ENCODE measurements at regions not wholly inside any gene's neighbourhood (a gene's known extent, or its start where the extent isn't known, plus 50 kb on each side); places are given as distances from the start of the nearest gene placed in this dataset.

- ChIA-PET CTCF (ENCODE audit: low intra/inter-chr PET ratio) (no interaction called here), POLR2A (no interaction called here)
- ATAC-seq (no peak), FAIRE-seq (no peak), DNase-seq (ENCODE audit: extremely low read depth in 1 of 4, low spot score in 3 of 4) (no peak)
- WGBS (ENCODE audit: insufficient coverage, low coverage, missing lambda C conversion rate), result 0% methylated on average over 3 of the region's 3 CpGs
- no peak overlapping the region for H3K4me3 ChIP-seq
- no peak overlapping the region for H2AFZ ChIP-seq (ENCODE audit: low read depth, low read length)
- BruUV-seq (replicated peaks), result no TSS peak
- no peaks in the 10 kb centered on the region for H3K79me2 ChIP-seq (ENCODE audit: control insufficient read depth, insufficient read depth, low read length)
- H3K9me3 ChIP-seq (replicated peaks; ENCODE audit: control insufficient read depth, insufficient read depth, low read depth, low read length), result no peaks in the 10 kb centered on the region
- no peak overlapping the region for H3K27ac ChIP-seq (ENCODE audit: extremely low read depth, low read depth, low read length)
- H3K36me3 ChIP-seq (ENCODE audit: control insufficient read depth, insufficient read depth, low read length), result no peaks in the 10 kb centered on the region
- H3K4me2 ChIP-seq (ENCODE audit: insufficient read depth, low read length), result no peak overlapping the region
- peaks cover 9% of the 10 kb centered on the region for H4K20me1 ChIP-seq (replicated peaks; ENCODE audit: control insufficient read depth, insufficient read depth, low read length)
- H3K9ac ChIP-seq (ENCODE audit: insufficient read depth in 1 of 2, low read depth in 2 of 2, low read length in 2 of 2), result no peak overlapping the region
- TF ChIP-seq FOXJ3 (CRISPR knock-in tag; IDR thresholded peaks at IDR 0.05), result no peak
- TF ChIP-seq CREB1 (IDR thresholded peaks at IDR 0.05), result no peak
- TF ChIP-seq CREB1 (CRISPR knock-in tag; IDR thresholded peaks at IDR 0.05), result no peak
- no peak for TF ChIP-seq DLX4 (CRISPR knock-in tag; IDR thresholded peaks at IDR 0.05)
- TF ChIP-seq CREM (IDR thresholded peaks at IDR 0.05; ENCODE audit: low read depth), result no peak
- TF ChIP-seq PREB (CRISPR knock-in tag; IDR thresholded peaks at IDR 0.05), result no peak
- TF ChIP-seq MXD1 (CRISPR knock-in tag; IDR thresholded peaks at IDR 0.05; ENCODE audit: borderline replicate concordance, poor library complexity, severe bottlenecking), result no peak
- no peak for TF ChIP-seq PCBP2 (IDR thresholded peaks at IDR 0.05; ENCODE audit: low read depth, low read length, poor library complexity, severe bottlenecking)
- TF ChIP-seq CBX5 (IDR thresholded peaks at IDR 0.05; ENCODE audit: borderline replicate concordance, low read depth), result no peak
- TF ChIP-seq YBX1 (IDR thresholded peaks at IDR 0.05), result no peak
- no peak for TF ChIP-seq SAFB2 (IDR thresholded peaks at IDR 0.05; ENCODE audit: borderline replicate concordance, low read depth, low read length, severe bottlenecking)
- TF ChIP-seq ZNF75A (CRISPR knock-in tag; IDR thresholded peaks at IDR 0.05), result no peak
- no peaks in the 10 kb centered on the region for H3K4me1 ChIP-seq (replicated peaks in 1 of 2; ENCODE audit: control insufficient read depth in 2 of 2, insufficient read depth in 2 of 2, low read length in 2 of 2)
- no peaks in the 10 kb centered on the region for H3K9me1 ChIP-seq (ENCODE audit: control insufficient read depth, insufficient read depth, low read length)
- intact Hi-C loops (cut with micrococcal nuclease), result no loop called here
- peaks cover 8 to 38% of the 10 kb centered on the region in 2 experiments; a peak in 3 of 5 replicates for H3K27me3 ChIP-seq (ENCODE audit: control insufficient read depth in 2 of 2, insufficient read depth in 2 of 2, low read length in 2 of 2)
- in situ Hi-C loops (cut with MboI), result no loop called here
These were observed 342.3 kb upstream of the MYT1L start for GRCh38 chr2:2673406-2673805.

Measured in K562 (cell line).